MCF 10A (cell line): ENCODE measurements at regions not wholly inside any gene's neighbourhood (a gene's known extent, or its start where the extent isn't known, plus 50 kb on each side); places are given as distances from the start of the nearest gene placed in this dataset.

Experiments
- BruUV-seq: library from RNA; stranded (reverse); fragments of 400-500 nt; replicated peaks from 2 replicates; lab custom pipeline; 2021; lab: Mats Ljungman, UMichigan
- CTCF ChIA-PET: fragments of 300-600 bp; sonication (Branson Sonifier 250); formaldehyde crosslinking; extraction: SDS; loops from one replicate; lab custom pipeline; 2021; ENCODE audit warnings: antibody characterized with exemption, inconsistent platforms; lab: Yijun Ruan, JAX
- POLR2A ChIA-PET: fragments of 300-600, 350-650 bp; sonication (Branson Sonifier 250); formaldehyde crosslinking; extraction: SDS; loops from one replicate; lab custom pipeline; 2020; ENCODE audit warnings: antibody characterized with exemption, inconsistent platforms; lab: Yijun Ruan, JAX
- DNase-seq: peaks from one replicate; pipeline ENCODE4 v3.0.0-alpha.2; 2018; ENCODE audit not compliant: unreplicated experiment
- H3K27ac Mint-ChIP-seq: one replicate; pipeline ENCODE4 v1.8.0; 2022; ENCODE audit warnings: mild to moderate bottlenecking, low read depth, mixed read lengths; ENCODE audit not compliant: unreplicated experiment
- H3K27me3 Mint-ChIP-seq: one replicate; pipeline ENCODE4 v1.8.0; 2022; ENCODE audit warnings: mixed read lengths; ENCODE audit not compliant: insufficient read depth, unreplicated experiment
- H3K36me3 Mint-ChIP-seq: one replicate; pipeline ENCODE4 v1.8.0; 2022; ENCODE audit warnings: mild to moderate bottlenecking, moderate library complexity, mixed read lengths; ENCODE audit not compliant: insufficient read depth, unreplicated experiment
- H3K4me1 Mint-ChIP-seq: one replicate; pipeline ENCODE4 v1.8.0; 2022; ENCODE audit warnings: mixed read lengths; ENCODE audit not compliant: insufficient read depth, unreplicated experiment
- H3K4me3 Mint-ChIP-seq: one replicate; pipeline ENCODE4 v1.8.0; 2022; ENCODE audit warnings: mild to moderate bottlenecking, moderate library complexity, mixed read lengths; ENCODE audit not compliant: unreplicated experiment
- H3K9me3 Mint-ChIP-seq: one replicate; pipeline ENCODE4 v1.8.0; 2022; ENCODE audit warnings: mixed read lengths; ENCODE audit not compliant: unreplicated experiment
- CTCF ChIP-seq: fragments of 200-600 bp; IDR thresholded peaks from one replicate; pipeline ENCODE4 v1.8.0; 2022; ENCODE audit warnings: antibody characterized with exemption, mild to moderate bottlenecking; ENCODE audit not compliant: unreplicated experiment
- intact Hi-C: fragments of 100-400 bp; cut with micrococcal nuclease; formaldehyde crosslinking; loops from 2 replicates; pipeline ENCODE4 v1.14.1; 2022

GRCh38 chr2:191552066-191552465, 125.9 kb upstream of the NABP1 start:
- TF ChIP-seq CTCF: no peak
- intact Hi-C loops: loop anchor here (10.0 kb wide), 1 partner anchor 733 kb away; no protein-coding TSS in a partner anchor
- no TSS peak for BruUV-seq
- no peak for DNase-seq
- ChIA-PET POLR2A (interaction anchor here (0.7 kb wide), 1 partner anchor 248 kb away, joined by 3 read pairs; no protein-coding TSS in a partner anchor), CTCF (interaction anchor here (0.7 to 9.5 kb wide), 7 partner anchors 9 to 643 kb away, joined by 3 to 85 read pairs (median 13); no protein-coding TSS in a partner anchor)
- H3K27ac Mint-ChIP-seq: no peak overlapping the region
- H3K36me3 Mint-ChIP-seq: no peaks in the 10 kb centered on the region
- no peaks in the 10 kb centered on the region for H3K27me3 Mint-ChIP-seq
- peaks cover 5% of the 10 kb centered on the region for H3K4me1 Mint-ChIP-seq
- H3K9me3 Mint-ChIP-seq: no peaks in the 10 kb centered on the region
- peak overlapping the region; percentile 23 for H3K4me3 Mint-ChIP-seq

- no peaks in the 10 kb centered on the region for H3K9me3 Mint-ChIP-seq
- no peak overlapping the region for H3K27ac Mint-ChIP-seq
- no peak for DNase-seq
- POLR2A ChIA-PET: interaction anchor here (0.7 to 1.5 kb wide), 2 partner anchors 259 to 262 kb away, joined by 3 read pairs; no protein-coding TSS in a partner anchor
- H3K27me3 Mint-ChIP-seq: no peaks in the 10 kb centered on the region
- CTCF ChIA-PET: interaction anchor here (0.6 to 9.5 kb wide), 29 partner anchors 9 to 826 kb away, joined by 3 to 85 read pairs (median 4); partner anchors contain the start of gene CAVIN2
- no TSS peak for BruUV-seq
- H3K4me3 Mint-ChIP-seq: no peak overlapping the region
- intact Hi-C loops: loop anchor here (10.0 kb wide), 1 partner anchor 731 kb away; no protein-coding TSS in a partner anchor
- no peaks in the 10 kb centered on the region for H3K36me3 Mint-ChIP-seq
- no peak for TF ChIP-seq CTCF
- peaks cover 5% of the 10 kb centered on the region for H3K4me1 Mint-ChIP-seq
Measured at GRCh38 chr2:191554240-191554639, 123.7 kb upstream of the NABP1 start.

- BruUV-seq: no TSS peak
- TF ChIP-seq CTCF: peak; percentile 72
- H3K4me1 Mint-ChIP-seq: peaks cover 5% of the 10 kb centered on the region
- no peaks in the 10 kb centered on the region for H3K36me3 Mint-ChIP-seq
- intact Hi-C loops: loop anchor here (1.0 to 10.0 kb wide), 4 partner anchors 257 to 730 kb away; no protein-coding TSS in a partner anchor
- POLR2A ChIA-PET: interaction anchor here (0.8 to 1.5 kb wide), 4 partner anchors 9 to 258 kb away, joined by 3 to 4 read pairs (median 3); no protein-coding TSS in a partner anchor
- H3K9me3 Mint-ChIP-seq: no peaks in the 10 kb centered on the region
- peak; percentile 89 for DNase-seq
- CTCF ChIA-PET: interaction anchor here (0.6 to 9.5 kb wide), 33 partner anchors 9 to 825 kb away, joined by 3 to 85 read pairs (median 4); partner anchors contain the start of gene CAVIN2
- no peaks in the 10 kb centered on the region for H3K27me3 Mint-ChIP-seq
- H3K27ac Mint-ChIP-seq: no peak overlapping the region
- H3K4me3 Mint-ChIP-seq: no peak overlapping the region
Measured at GRCh38 chr2:191555092-191555742, 122.7 kb upstream of the NABP1 start.

GRCh38 chr2:191556463-191556862, 121.5 kb upstream of the NABP1 start:
- CTCF ChIA-PET: interaction anchor here (0.6 to 9.5 kb wide), 12 partner anchors 9 to 818 kb away, joined by 3 to 85 read pairs (median 5); partner anchors contain the start of gene CAVIN2
- Mint-ChIP-seq H3K9me3 (no peaks in the 10 kb centered on the region), H3K27me3 (no peaks in the 10 kb centered on the region), H3K4me1 (peaks cover 5% of the 10 kb centered on the region), H3K27ac (no peak overlapping the region), H3K4me3 (no peak overlapping the region), H3K36me3 (no peaks in the 10 kb centered on the region)
- no peak for TF ChIP-seq CTCF
- intact Hi-C loops: loop anchor here (5.0 to 10.0 kb wide), 2 partner anchors 311 to 728 kb away; no protein-coding TSS in a partner anchor
- no TSS peak for BruUV-seq
- no peak for DNase-seq
- POLR2A ChIA-PET: interaction anchor here (0.8 kb wide), 1 partner anchor 135 kb away, joined by 4 read pairs; no protein-coding TSS in a partner anchor
